ENCODE measurements at regions not wholly inside any gene's neighbourhood (a gene's known extent, or its start where the extent isn't known, plus 50 kb on each side); places are given as distances from the start of the nearest gene placed in this dataset.

DNA sequence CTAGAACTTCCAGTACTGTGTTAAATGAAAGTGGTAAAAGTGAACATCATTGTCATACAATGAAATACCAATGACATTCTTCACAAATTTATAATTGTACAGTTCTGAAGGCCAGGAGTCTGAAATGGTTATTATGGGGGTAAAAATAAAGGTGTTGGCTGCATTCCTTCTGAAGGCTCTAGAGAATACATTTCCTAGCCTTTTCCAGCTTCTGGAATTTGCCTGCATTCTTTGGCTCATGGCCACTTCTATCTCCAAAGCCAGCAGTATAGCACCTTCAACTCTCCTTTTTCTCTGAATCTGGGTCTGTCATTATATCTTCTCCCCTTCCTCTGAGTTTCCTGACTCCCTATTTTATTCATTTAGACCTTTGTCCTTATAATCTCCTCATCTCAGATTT, 1232.7 kb upstream of the TENM4 start:
- Histone ChIP-seq H3K23ac (ENCODE audit: insufficient read length, low read depth, low read length) (no peak overlapping the region), H3K27ac (ENCODE audit: insufficient read length, low read depth, low read length) (no peak overlapping the region), H2BK120ac (ENCODE audit: low read depth, low read length, poor library complexity, severe bottlenecking) (no peak overlapping the region), H2BK15ac (ENCODE audit: low read depth, low read length) (no peak overlapping the region), H2BK12ac (ENCODE audit: insufficient read length, low read depth, low read length) (no peak overlapping the region), H3K9ac (ENCODE audit: extremely low read depth, insufficient read length, low read length) (no peak overlapping the region), H2BK5ac (ENCODE audit: insufficient read length, low read length) (no peak overlapping the region), H4K5ac (ENCODE audit: insufficient read length, low read depth, low read length) (no peak overlapping the region), H3K18ac (ENCODE audit: insufficient read length, low read depth, low read length) (no peak overlapping the region), H3K4ac (ENCODE audit: low read depth, low read length) (no peak overlapping the region), H2AK5ac (ENCODE audit: insufficient read length, low read length) (no peak overlapping the region), H4K20me1 (ENCODE audit: control insufficient read depth, insufficient read depth, insufficient read length) (no peaks in the 10 kb centered on the region), H3K56ac (ENCODE audit: insufficient read length, low read depth, low read length) (no peak overlapping the region), H3K14ac (ENCODE audit: insufficient read depth, low read length) (no peak overlapping the region), H4K8ac (replicated peaks; ENCODE audit: insufficient read length, low read depth, low read length) (no peak overlapping the region), H3K27me3 (ENCODE audit: insufficient read depth, low read length) (no peaks in the 10 kb centered on the region), H3K4me2 (ENCODE audit: insufficient read depth, insufficient read length, low read length) (no peak overlapping the region), H3K79me2 (ENCODE audit: insufficient read depth, low read length) (no peaks in the 10 kb centered on the region), H2BK20ac (ENCODE audit: low read depth, low read length, poor library complexity, severe bottlenecking) (no peak overlapping the region), H3K23me2 (ENCODE audit: insufficient read length, low read depth, low read length, poor library complexity, severe bottlenecking) (no peaks in the 10 kb centered on the region), H4K91ac (ENCODE audit: insufficient read length, low read depth, low read length) (no peak overlapping the region), H3K4me1 (ENCODE audit: insufficient read depth, low read length) (no peaks in the 10 kb centered on the region), H3K79me1 (ENCODE audit: insufficient read depth, low read depth, low read length, poor library complexity, severe bottlenecking) (no peaks in the 10 kb centered on the region), H3K9me3 (ENCODE audit: control insufficient read depth, low read depth, low read length) (no peaks in the 10 kb centered on the region), H3T11ph (ENCODE audit: low read length) (no peak overlapping the region), H2AFZ (ENCODE audit: low read length) (no peak overlapping the region)
- no peak for DNase-seq
- TF ChIP-seq, protein P1, sequence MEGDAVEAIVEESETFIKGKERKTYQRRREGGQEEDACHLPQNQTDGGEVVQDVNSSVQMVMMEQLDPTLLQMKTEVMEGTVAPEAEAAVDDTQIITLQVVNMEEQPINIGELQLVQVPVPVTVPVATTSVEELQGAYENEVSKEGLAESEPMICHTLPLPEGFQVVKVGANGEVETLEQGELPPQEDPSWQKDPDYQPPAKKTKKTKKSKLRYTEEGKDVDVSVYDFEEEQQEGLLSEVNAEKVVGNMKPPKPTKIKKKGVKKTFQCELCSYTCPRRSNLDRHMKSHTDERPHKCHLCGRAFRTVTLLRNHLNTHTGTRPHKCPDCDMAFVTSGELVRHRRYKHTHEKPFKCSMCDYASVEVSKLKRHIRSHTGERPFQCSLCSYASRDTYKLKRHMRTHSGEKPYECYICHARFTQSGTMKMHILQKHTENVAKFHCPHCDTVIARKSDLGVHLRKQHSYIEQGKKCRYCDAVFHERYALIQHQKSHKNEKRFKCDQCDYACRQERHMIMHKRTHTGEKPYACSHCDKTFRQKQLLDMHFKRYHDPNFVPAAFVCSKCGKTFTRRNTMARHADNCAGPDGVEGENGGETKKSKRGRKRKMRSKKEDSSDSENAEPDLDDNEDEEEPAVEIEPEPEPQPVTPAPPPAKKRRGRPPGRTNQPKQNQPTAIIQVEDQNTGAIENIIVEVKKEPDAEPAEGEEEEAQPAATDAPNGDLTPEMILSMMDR (conservative IDR thresholded peaks at IDR 0.05) = no peak
- H3K36me3 Mint-ChIP-seq (ENCODE audit: insufficient read depth in 1 of 3, low read depth in 3 of 3) = peaks cover 0 to 2% (median 1%) of the 10 kb centered on the region in 3 experiments; a peak in 3 of 7 replicates
- peaks cover 1 to 2% of the 10 kb centered on the region in 2 experiments for H3K9me3 Mint-ChIP-seq
- H3K4me3 Mint-ChIP-seq = no peak overlapping the region
- H3K27ac Mint-ChIP-seq = no peak overlapping the region
- no peaks in the 10 kb centered on the region for H3K27me3 Mint-ChIP-seq (ENCODE audit: low read depth)
- H3K4me1 Mint-ChIP-seq = no peaks in the 10 kb centered on the region

Data from H9 (cell line).